HG03139 (cell line): ENCODE measurements at regions not wholly inside any gene's neighbourhood (a gene's known extent, or its start where the extent isn't known, plus 50 kb on each side); places are given as distances from the start of the nearest gene placed in this dataset.

Experiments used
- ATAC-seq: cut with Tn5 transposase; IDR thresholded peaks from one replicate; pipeline ENCODE4 v1.9.1; 2021; ENCODE audit not compliant: unreplicated experiment

DNA sequence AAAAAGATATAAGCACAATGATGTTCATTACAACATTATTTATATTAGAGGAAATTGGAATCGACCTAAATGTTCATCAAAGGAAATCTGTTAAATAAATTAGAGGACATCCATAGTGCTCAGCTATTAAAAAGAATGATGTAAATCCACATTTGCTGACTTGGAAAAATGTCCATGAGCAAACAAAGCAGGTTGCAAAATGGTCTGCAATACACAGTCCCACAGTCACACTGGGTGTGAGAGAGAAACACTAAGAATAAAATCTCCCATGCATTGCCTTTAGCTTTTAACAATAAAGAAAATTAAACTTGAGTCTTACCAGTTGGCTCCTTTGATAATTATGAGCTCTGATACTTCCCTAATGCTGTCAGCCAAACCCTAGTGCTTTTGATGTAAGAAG, 811.1 kb upstream of the SALL3 start:
- ATAC-seq, result no peak

DNA sequence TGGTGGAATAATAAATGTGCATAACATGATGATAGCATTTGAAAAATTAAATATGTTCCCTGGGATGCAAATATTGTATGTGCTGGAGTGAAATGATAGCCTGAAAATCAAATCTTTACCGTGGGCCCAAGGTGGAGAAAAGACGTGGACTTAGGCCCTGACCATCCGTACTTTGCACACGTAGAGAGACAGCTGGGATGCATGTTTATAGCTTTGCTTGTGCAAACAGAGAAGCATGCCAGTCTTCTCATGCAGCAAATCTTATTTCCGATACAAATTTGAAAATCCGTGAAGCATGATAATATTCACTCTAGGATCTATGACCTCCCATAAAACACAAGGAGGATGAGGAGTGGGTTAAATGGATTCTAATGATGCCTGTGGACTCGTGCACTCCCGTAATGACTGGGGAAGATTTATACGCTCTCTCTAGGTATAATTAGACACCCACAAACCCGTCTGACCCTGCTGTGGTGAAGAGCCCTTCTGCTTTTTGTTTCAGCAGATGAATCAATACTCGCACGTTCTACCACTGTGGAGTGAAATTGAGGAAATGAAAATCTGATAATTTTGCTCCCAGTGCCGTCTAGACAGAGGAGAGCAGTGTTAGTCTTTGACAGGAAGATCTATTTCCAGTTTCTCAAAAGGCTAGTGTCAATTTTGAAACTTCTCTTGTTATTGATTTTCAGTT, 810.3 kb upstream of the SALL3 start:
- ATAC-seq, result no peak

DNA sequence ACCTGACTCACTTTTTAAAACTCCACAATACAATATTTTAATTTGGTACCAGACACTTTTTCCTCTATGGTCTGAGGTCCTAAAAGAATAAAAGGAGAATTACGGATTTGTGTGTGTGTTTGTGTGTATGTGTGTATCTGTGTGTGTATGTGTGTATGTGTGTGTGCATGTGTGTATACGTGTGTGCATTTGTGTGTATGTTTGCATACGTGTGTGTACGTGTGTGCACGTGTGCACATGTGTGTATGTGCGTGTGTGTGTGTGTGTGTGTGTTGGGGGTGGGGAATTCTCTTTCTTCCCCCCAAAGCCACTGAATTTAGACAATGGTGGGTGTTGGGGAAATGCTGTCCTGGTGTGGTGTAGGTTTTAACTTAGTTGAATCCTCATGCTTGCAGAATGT, 807.7 kb upstream of the SALL3 start:
- no peak for ATAC-seq

DNA sequence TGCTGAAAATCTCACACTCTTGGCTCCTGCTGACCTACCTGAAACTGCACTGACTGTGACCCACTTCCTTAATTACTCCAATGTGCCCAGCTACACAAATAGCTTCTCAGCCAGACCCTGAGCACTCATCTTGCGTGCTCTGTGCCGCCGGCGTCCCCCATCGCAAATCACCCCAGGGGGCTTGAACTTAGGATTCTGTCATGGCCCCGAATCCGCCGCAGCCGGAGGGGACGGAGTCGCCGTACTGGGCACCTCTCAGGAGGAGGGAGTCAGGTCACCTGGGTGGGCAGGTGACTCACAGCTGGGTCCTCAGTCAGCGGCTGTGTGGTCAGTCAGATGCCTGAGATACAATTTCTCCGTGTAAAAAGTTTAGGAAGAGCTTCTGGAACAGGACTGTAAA, 804.9 kb upstream of the SALL3 start:
- ATAC-seq, result no peak

DNA sequence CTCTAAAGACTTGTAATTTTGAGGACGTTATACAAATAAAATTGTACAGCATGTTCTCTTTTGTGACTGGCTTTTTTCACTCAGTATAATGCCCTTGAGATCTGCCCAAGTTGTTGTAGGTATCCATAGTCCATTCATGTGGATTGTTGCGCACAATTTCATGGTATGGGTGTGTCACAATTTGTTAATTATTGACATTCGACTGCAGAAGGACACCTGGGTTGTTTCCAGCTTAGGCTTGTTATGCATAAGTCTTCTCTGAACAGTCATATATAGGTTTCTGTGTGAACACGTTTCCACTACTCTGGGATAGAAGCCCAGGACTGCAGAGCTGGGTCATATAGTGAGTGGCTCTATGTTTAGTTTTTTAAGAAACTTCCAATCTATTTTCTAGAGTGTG, 800.8 kb upstream of the SALL3 start:
- no peak for ATAC-seq

DNA sequence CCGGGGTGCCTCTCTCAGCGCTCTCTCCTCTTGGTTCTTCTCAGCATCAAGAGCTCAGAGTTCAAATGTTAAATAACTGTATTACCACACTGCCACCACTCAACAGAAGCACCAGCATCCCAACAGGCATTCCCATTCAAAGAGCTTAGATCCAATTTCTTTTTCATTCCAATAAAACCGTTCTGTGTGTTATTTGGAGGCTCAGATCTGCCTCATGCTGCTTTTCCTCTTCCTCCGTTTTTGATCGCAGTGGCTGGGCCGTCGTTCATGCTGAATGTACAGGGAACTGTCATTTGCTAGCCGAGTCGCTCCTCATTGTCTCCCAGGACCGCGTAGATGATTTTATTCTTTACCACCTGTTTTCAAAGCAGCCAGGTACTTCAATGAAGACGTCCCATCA, 798.9 kb upstream of the SALL3 start:
- no peak for ATAC-seq

DNA sequence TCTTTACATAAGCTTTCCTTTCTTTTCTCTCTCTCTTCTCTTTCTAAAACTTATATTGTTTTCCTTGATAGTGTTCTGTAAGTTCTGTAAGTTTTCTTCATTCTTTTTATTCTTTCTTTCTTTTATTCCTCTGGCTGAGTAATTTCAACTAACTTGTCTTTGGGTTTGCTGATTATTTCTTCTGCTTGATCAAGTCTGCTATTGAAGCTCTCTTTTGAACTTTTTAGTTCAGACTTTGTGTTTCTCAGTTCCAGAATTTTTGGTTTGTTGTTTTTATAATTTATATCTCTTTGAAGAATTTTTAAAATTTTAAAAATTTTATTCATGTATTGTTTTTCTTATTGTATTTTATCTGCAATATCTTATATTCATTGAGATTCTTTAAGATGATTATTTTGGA, 795.8 kb upstream of the SALL3 start:
- no peak for ATAC-seq

DNA sequence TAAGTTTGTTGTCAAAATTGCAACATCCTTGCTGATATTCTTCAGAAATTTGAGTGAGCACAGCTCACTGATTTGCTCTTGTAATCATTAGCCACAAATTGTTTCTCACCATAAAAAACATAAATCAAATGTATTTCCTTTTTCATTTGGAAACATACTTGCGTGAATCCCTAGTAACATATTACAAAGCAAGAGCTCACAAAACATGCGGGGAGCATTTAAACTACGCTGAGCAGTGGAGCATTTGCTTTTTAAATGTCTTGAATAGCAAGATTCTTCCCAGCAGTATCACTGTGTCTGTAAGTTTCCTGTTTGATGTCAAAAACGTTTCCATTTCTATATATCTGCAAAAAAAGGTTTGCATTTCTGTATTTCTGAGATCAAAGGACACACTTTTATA, 788.3 kb upstream of the SALL3 start:
- no peak for ATAC-seq

DNA sequence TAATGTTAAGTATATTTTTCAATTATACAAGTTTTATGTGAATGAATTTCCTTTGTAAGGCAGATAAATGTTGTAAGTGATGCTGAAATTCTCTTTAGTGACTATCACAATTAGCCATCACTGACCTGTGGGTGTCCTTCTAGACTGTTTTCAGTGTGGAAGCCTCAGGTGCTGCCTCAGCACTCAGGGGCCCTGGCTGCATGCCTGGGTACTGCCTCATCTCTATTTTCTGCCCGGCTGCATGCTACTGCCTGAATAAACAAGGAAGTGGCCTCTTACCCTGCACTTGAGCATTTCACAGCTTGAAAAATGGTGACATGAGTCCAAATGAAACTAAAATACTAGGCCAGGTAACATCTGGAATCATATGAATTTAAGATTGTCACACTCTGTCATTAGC, 787.6 kb upstream of the SALL3 start:
- no peak for ATAC-seq

DNA sequence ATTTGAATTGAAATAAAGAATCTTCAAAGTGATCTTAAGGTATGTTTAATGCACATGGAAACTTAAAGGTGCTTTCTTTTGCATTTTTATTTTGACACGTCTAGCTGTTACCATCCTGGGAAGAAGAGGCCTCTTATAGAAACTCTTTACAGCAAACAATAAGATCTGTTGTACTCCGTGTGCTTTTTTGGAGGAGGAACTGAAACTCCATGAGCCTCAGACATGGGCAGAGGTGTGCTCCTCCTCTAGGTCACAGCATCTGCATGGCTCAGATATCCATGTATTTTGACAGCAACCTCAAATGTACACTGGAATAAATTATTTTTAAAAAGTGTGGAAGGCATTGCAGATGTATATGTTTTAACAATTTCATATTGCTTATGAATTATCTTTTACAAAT, 783.3 kb upstream of the SALL3 start:
- no peak for ATAC-seq

DNA sequence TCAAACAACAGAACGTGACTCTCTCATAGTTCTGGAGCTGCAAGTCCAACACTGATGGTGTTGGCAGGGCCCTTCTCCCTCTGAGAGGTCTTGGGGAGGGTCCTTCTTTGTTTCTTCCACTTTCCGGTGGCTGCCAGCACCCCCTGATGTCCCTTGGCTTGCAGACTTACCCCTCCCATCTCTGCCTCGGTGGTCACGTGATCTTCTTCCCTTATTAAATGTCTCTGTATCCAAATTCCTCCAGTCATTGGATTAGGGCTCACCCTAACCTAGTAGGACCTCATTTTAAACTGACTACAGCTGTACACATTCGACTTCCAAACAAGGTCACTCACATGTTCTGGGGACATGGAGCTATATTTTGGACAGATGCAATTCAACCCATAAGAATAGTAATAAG, 780.6 kb upstream of the SALL3 start:
- ATAC-seq, result no peak

DNA sequence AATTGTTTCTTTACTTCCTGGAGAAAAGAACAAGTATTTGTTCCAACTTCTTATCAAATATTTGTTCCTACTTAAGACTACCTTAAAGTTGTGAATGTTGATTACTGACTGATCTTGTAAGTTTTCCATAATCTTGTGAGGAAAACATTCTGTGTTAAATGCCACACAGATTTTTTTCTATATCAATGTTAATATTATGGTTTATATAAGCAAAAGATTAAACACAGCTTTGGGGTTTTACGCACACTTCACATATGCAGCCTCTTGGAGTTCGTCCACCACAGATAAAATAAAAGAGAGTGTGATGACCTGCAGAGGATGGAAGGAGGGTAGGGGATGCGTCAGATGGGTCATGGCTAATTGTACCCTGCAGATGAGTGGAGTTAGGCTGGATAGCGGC, 780.0 kb upstream of the SALL3 start:
- ATAC-seq, result no peak

DNA sequence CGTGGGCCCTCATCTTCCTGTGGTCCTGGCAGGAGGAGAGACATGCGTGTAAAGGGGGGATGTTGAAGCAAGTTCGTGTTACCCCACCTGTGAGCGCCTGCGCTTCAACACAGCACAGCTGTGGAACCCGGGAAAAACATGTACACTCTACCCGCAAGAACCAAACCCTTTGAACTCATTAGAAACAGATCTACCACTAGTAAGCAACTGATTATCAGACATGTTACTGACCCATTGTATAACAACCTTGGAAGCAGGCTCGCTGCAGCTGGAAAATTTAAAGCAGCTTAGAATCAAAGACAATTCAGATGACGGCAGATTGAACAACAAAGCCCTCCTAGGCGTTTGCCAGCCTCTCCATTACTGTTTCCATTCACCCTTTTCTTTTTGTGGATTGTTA, 771.7 kb upstream of the SALL3 start:
- ATAC-seq, result no peak

DNA sequence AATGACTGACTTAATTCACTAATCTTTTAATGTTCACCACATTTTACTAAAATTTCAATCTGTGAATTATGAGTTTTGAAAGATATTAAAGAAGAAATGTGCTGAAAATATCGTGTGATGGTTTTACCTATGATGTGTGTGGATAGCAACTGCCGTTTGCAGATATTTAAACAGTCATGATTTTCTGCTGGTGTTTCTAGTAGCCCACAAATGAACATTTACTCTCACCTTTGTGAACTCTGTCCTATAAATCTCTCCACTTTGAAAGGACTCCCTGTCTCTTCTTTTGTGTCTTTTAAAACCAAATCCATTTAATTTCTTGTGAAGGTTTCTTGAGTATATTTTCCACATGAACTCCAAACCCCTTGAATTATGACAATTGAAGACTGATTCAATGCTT, 771.2 kb upstream of the SALL3 start:
- no peak for ATAC-seq

DNA sequence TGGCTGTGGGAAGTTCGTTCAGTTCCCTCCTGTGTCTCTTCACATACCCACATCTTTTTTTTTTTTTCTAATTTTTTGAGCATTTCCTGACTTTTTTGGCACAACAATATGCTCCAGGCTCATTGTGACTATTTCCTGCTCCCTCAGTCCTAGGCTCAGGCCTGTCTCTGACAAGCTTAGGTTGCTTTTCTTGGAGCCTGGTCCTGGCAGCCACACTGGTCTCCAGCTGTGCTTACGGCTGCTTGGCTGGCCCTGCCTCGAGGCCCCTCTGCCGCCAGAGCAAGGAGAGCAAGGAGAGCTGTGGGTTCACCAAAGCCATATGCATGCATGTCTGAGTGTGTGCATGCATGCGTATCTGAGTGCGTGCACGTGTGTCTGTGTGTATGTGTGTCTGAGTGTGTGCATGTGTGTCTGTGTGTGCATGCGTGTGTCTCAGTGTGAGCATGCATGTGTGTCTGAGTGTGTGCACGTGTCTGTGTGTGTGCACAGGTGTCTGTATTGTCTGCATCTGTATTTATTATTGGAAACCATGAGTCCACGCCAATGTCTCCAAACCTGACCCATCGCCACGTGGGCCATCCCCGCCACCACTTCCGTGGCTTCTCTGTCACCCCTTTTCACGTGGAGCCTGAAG, 766.1 kb upstream of the SALL3 start:
- ATAC-seq, result no peak

DNA sequence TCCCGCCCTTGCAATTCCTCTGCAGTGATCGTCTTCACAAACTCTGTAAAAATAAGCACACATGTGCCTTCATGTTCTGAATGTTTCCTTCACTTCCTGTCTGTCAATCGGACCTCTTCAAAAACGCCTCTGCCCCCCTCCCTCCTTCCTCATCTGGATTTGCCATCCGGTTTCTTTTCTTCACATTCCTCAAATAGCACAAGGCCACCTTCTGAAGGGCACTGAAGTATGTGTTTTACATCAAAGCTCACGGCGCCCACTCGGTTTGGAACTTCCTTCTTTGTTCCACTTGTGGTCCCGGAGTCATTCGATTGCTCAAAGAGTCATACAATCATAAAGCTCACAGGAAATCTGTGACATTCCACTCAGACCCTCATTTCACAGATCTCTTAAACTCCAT, 758.1 kb upstream of the SALL3 start:
- ATAC-seq, result no peak

DNA sequence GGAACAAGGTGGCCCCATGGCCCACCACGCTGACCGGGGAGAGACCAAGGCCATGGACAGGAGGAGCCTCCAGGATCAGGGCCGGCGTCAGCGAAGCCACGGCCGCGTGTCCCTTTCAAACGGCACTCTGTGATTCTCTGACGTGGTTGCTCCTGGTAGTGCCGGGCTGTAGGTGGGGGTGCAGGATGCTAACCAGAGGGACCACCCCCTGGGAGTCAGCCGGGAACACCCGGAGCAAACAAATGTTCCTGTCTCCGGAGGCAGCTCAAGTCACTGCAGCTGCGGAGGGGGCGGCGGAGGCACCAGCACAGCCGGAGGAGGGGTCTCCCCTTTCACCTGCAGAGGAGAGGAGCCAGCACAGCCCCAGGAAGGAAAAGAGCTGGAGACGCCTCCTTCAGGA, 750.6 kb upstream of the SALL3 start:
- no peak for ATAC-seq

DNA sequence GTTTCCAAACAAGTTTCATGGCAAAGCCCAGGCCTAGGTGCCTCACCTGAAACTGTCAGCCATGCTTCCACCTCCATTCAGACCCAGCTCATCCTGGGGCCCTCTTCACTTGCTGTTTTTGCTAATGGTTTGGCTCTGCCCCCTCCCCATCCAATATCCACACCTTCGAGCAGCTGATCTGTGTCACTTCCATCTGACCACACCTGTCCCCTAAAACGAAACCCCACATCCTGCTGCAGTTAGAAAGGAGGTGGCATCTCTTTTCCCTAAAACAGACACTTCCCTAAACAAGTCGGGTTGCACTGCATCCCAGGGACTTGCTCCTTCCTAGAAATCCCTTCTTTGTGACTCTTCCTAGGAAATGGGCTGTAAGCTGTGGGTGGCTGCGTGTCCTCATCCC, 748.7 kb upstream of the SALL3 start:
- no peak for ATAC-seq

DNA sequence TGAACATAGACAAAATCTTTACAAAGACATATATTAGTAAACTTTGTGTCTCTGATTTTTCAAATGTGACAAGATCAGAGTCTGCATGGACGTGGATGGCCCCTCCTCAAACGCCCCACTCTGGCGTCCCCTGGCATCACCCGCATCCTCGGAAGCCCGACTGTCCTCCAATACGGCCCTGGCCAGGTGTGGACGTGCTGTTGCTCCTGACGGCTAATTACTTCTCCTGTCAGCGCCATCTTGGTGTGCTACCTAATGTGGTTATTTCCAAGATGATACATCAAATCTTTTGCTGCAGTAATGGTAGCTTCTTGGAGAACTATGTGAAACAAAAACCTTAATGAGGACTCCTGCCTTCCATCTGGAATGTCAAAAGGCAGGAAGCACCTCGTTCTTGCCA, 747.4 kb upstream of the SALL3 start:
- no peak for ATAC-seq

DNA sequence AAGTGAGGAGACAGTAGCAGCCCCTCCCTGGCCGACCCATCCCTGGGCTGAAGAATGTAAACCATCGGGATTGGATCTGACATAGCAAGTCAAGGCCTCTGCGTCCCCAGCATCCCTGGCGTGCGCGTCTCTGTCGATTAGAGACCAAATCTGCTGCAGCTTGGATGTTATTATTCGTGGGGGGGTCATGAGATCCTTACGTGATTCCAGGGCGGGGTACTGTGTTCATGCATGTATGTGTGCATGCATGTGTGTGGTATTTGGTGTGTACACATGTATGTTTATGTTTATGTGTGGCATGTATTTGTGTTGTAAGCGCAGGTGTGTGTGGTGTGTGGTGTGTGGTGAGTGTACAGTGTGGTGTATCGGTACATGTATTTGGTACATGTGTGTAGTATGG, 741.8 kb upstream of the SALL3 start:
- ATAC-seq, result no peak

DNA sequence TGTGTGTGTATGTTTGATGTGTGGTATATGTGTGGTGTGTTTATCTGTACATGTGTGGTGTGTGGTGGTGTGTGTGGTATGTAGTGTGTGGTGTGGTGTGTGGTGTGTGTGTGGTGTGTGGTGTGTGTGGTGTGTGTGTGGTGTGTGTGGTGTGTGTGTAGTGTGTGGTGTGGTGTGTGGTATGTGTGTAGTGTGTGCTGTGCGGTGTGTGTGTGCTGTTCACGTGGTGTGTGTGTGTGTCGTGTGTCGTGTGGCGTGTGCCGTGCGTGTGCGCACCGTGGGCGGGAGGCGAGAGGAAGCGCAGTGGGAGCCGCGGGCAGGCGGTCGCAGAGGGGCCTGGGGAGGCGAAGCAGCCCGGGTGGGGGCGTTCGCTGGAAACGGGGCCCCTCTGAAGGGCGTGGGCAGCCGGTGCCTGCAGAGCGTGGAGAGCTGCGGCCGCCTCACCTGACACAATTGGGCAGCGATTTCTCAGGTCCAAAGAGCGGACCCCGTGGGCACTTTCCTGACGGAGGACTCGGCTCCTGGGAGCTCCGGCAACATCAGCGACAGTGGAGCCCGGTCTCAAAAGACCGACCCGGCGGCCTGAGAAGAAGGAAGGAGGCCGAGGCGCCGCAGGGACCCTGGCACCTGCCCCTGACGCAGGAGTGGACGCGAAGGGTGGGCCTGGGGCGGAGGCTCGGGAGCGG, 741.1 kb upstream of the SALL3 start:
- ATAC-seq, result no peak

DNA sequence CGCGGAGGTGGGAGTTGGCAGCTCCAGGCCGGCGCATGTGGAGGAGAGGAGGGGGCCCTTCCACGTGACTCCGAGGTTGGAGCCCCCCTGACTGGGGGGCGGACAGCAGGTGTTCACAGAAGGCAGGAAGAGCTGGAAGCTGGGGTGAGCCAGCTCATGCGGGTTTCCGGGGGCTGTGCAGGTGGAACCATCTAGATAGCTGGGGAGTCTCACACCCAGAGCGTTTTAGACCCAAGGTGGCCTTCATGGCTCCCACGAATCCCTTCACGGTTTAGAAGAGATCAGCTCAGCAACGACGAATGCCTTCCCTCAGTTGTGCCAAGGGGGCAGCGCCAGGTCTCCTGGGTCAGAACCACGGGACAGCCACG, 740.5 kb upstream of the SALL3 start:
- ATAC-seq, result no peak

DNA sequence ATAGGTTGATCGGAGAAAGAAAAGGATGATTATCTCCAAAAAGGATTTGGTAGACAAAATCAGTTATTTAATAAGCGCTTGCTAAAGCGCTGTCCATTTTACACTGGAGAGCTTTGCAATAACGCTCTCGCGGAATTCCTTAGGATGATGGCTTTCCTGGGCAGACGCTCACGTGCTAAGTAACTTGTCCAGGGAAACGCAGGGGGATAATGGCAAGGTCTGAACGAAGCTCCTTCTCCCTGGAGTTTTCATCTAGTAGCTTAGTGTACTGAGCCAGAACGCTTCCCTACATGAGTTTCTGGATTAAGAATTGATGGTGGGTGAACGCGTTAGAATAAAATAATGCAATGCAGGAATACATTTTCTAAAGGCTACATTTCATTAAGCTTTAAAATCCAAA, 739.5 kb upstream of the SALL3 start:
- ATAC-seq, result no peak
